ENCODE measurements at regions not wholly inside any gene's neighbourhood (a gene's known extent, or its start where the extent isn't known, plus 50 kb on each side); places are given as distances from the start of the nearest gene placed in this dataset.

DNA sequence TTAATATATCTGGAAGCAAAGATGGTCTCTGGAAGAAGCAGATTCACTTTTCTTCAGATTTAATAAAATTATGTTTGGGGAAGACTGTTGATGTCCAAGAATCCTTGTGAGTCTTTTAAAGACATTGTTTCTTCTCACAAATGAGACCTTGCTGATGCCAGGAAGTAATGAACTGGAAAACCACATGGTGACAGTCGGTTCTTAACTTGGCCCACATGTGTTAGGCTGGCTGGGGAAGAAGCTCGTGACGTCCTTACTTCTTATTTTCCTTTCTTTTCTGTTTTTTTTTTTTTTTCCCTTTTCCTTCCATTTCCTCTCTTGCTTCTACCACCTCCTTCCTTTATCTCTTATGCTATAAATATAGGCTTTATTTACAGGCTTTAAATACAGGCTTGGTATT lies 950.2 kb downstream of the BCL11B start:
- intact Hi-C loops (cut with DNase I; ENCODE audit: low total_unique reads): no loop called here
- no peak overlapping the region for H3K27ac ChIP-seq
- H3K4me1 ChIP-seq: no peaks in the 10 kb centered on the region
- H3K27me3 ChIP-seq: no peaks in the 10 kb centered on the region
- H3K4me3 ChIP-seq: no peak overlapping the region
- H3K9me3 ChIP-seq: peaks cover 5 to 16% of the 10 kb centered on the region in 2 donors
- no peaks in the 10 kb centered on the region for H3K36me3 ChIP-seq
- DNase-seq (ENCODE audit: low spot score in 2 of 2): no peak
- TF ChIP-seq POLR2A (IDR thresholded peaks at IDR 0.05): no peak
- TF ChIP-seq POLR2AphosphoS5 (IDR thresholded peaks at IDR 0.05): no peak
- TF ChIP-seq, protein P1, sequence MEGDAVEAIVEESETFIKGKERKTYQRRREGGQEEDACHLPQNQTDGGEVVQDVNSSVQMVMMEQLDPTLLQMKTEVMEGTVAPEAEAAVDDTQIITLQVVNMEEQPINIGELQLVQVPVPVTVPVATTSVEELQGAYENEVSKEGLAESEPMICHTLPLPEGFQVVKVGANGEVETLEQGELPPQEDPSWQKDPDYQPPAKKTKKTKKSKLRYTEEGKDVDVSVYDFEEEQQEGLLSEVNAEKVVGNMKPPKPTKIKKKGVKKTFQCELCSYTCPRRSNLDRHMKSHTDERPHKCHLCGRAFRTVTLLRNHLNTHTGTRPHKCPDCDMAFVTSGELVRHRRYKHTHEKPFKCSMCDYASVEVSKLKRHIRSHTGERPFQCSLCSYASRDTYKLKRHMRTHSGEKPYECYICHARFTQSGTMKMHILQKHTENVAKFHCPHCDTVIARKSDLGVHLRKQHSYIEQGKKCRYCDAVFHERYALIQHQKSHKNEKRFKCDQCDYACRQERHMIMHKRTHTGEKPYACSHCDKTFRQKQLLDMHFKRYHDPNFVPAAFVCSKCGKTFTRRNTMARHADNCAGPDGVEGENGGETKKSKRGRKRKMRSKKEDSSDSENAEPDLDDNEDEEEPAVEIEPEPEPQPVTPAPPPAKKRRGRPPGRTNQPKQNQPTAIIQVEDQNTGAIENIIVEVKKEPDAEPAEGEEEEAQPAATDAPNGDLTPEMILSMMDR (IDR thresholded peaks at IDR 0.05): no peak

DNA sequence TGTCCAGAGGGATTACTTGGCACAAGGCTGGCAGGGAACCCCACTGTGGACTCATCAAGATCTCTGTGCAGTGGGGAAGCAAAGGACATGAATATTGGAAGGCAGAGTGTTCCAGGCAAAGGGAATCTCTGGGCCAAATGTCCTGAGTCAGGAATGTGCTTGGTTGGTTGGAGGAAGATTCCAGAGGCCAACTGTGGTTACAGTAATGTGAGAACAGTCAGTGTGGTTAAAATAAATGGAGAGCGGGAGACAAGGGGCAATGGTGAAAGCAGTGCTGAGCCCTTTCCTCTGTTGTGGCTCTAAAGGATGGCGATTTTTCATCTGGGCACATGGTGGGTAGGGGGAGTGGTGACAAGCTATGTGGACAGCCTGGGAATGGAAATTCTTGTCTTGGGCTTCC lies 948.2 kb downstream of the BCL11B start:
- no peak overlapping the region for H3K4me3 ChIP-seq
- no peak for DNase-seq (ENCODE audit: low spot score in 2 of 2)
- intact Hi-C loops (cut with DNase I; ENCODE audit: low total_unique reads): no loop called here

GRCh38 chr14:98325761-98326160 lies 946.2 kb downstream of the BCL11B start:
- intact Hi-C loops (cut with DNase I; ENCODE audit: low total_unique reads): no loop called here
- no peaks in the 10 kb centered on the region for H3K9me3 ChIP-seq
- no peak for DNase-seq (ENCODE audit: low spot score in 2 of 2)
- no peaks in the 10 kb centered on the region for H3K27me3 ChIP-seq
- no peak for TF ChIP-seq POLR2AphosphoS5 (IDR thresholded peaks at IDR 0.05)
- TF ChIP-seq POLR2A (IDR thresholded peaks at IDR 0.05): no peak
- TF ChIP-seq, protein P1 (IDR thresholded peaks at IDR 0.05): no peak
- no peaks in the 10 kb centered on the region for H3K4me1 ChIP-seq
- no peaks in the 10 kb centered on the region for H3K36me3 ChIP-seq
- no peak overlapping the region for H3K4me3 ChIP-seq
- H3K27ac ChIP-seq: no peak overlapping the region

More for the DNA sequence above, 948.2 kb downstream of the BCL11B start:
- no peaks in the 10 kb centered on the region for H3K36me3 ChIP-seq
- TF ChIP-seq POLR2A (IDR thresholded peaks at IDR 0.05) (no peak), POLR2AphosphoS5 (IDR thresholded peaks at IDR 0.05) (no peak)
- TF ChIP-seq, protein P1 (IDR thresholded peaks at IDR 0.05): no peak
- peaks cover 0 to 14% of the 10 kb centered on the region in 2 donors for H3K9me3 ChIP-seq
- H3K27ac ChIP-seq: no peak overlapping the region
- H3K27me3 ChIP-seq: no peaks in the 10 kb centered on the region
- H3K4me1 ChIP-seq: no peaks in the 10 kb centered on the region

DNA sequence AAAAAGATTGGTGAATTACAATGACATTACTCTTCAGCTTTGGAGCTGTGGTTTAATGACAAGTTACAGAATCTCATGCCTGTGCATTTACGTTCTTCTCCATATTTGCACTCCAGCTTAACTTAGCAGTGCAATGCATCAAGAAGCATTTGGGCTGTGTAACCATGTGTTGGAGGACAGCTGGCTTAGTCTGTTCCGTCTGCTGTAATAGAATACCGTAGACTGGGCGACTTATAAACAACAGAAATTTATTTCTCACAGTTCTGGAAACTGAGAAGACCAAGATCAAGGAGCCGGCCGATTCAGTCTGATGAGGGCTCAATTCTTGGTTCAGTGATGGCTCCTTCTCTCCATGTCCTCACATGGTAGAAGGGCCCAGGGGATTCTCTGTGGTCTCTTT lies 943.5 kb downstream of the BCL11B start:
- Histone ChIP-seq H3K4me3 (no peak overlapping the region), H3K36me3 (no peaks in the 10 kb centered on the region), H3K4me1 (no peaks in the 10 kb centered on the region), H3K9me3 (no peaks in the 10 kb centered on the region), H3K27me3 (no peaks in the 10 kb centered on the region), H3K27ac (no peak overlapping the region)
- intact Hi-C loops (cut with DNase I; ENCODE audit: low total_unique reads): no loop called here
- TF ChIP-seq POLR2A (IDR thresholded peaks at IDR 0.05) (no peak), POLR2AphosphoS5 (IDR thresholded peaks at IDR 0.05) (no peak)
- TF ChIP-seq, protein P1 (IDR thresholded peaks at IDR 0.05): no peak
- no peak for DNase-seq (ENCODE audit: low spot score in 2 of 2)

DNA sequence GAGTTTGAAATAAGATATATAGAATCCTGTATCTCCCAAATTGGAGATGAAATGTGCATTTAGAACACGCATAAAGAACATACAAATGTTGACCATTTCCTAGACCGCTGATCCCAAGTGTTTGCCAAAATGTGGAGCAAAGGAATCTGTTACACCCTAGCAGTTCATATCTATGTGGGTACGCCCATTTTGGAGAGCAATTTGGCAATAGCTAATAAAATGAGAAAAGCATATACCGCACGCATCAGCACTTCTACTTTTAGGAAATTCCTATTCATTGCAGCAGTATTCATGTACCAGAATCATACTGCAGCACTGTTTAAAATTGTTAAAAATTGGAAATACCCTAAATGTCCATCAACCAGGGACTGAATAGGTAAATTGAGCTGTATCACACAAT lies 937.8 kb downstream of the BCL11B start:
- no peaks in the 10 kb centered on the region for H3K27me3 ChIP-seq

More for the DNA sequence above, 937.8 kb downstream of the BCL11B start:
- no peak for DNase-seq (ENCODE audit: low spot score in 2 of 2)
- Histone ChIP-seq H3K4me1 (no peaks in the 10 kb centered on the region), H3K27ac (no peak overlapping the region), H3K4me3 (no peak overlapping the region), H3K36me3 (no peaks in the 10 kb centered on the region), H3K9me3 (no peaks in the 10 kb centered on the region)
- TF ChIP-seq, protein P1 (IDR thresholded peaks at IDR 0.05): no peak
- TF ChIP-seq POLR2AphosphoS5 (IDR thresholded peaks at IDR 0.05) (no peak), POLR2A (IDR thresholded peaks at IDR 0.05) (no peak)
- intact Hi-C loops (cut with DNase I; ENCODE audit: low total_unique reads): no loop called here

Measured in breast epithelium (tissue), 4 donors.